ENCODE measurements at regions not wholly inside any gene's neighbourhood (a gene's known extent, or its start where the extent isn't known, plus 50 kb on each side); places are given as distances from the start of the nearest gene placed in this dataset.

DNA sequence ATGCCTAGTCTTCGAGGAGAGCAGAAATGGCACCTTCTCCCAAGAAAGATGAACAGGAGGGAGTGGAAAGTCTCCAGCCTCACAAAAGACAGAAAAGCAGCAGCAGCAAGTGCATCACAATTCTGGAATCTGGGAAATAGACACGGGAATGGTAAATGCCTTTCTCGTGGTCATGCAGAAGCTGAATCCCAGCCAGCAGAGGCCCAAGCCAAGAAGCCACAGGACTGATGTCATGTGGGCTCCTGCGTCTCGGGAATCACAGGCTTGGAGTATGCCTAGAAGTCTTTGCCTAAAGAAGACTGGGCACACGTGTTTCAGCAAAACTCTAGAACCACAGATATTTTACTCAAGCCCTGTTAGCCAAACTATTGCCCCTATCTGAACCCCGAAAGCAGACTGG is 260.3 kb upstream of the PLD5 start:
- peak overlapping the region in 10 of 11 experiments; percentile 16 to 71 (median 61); a peak in 17 of 22 replicates for H3K4me2 ChIP-seq
- H3K27ac ChIP-seq, result peak overlapping the region in 10 of 11 experiments; percentile 9 to 87 (median 77); a peak in 18 of 22 replicates
- TF ChIP-seq Cebpa-rat (IDR thresholded peaks at IDR 0.05), result no peak
- H3K4me3 ChIP-seq, result no peak overlapping the region
- H4K20me1 ChIP-seq, result no peaks in the 10 kb centered on the region
- H3K4me1 ChIP-seq, result peaks cover 12 to 48% (median 44%) of the 10 kb centered on the region in 10 experiments; a peak in 19 of 20 replicates
- no peaks in the 10 kb centered on the region for H3K27me3 ChIP-seq
- H3K36me3 ChIP-seq, result no peaks in the 10 kb centered on the region
- H3K9ac ChIP-seq, result peak overlapping the region in 7 of 11 experiments; percentile 38 to 75 (median 63); a peak in 14 of 22 replicates
- H3K9me3 ChIP-seq (replicated peaks in 1 of 11), result no peaks in the 10 kb centered on the region

DNA sequence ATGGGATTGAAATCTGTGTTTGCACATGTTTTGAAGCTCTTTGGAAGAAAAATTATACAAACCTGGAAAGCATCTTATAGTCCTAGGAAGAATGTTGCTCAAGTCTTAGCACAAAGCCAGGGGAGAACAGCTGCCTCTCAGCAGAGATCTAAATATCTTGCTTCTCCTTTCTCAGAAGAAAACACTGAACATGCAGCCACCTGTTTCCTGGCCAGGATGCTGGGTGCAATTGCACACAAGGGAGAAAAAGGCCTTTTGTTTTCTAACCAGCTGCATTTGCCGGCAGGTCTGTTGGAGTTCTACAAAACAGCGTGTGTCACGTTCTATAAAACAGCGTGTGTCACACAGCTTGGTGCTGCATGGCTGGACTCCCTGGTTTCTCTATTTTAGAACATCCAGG is 259.6 kb upstream of the PLD5 start:
- peak overlapping the region in 10 of 11 experiments; percentile 9 to 87 (median 78); a peak in 18 of 22 replicates for H3K27ac ChIP-seq

DNA sequence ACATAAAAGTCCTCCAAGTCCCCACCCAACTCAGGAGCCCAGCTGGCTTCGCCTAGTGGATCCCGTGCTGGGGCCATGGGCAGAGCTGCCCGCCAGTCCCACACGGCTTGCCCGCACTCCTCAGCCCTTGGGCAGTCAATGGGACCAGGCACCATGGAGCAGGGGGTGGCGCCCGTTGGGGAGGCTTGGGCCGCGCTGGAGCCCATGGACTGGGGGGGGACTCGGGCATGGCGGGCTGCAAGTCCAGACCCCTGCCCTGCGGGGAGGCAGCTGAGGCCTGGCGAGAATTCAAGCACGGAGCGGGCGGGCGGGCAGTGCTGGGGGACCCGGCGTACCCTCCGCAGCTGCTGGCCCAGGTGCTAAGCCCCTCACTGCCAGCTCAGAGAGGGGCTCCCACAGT is 249.8 kb upstream of the PLD5 start:
- no peaks in the 10 kb centered on the region for H3K27me3 ChIP-seq
- no peak overlapping the region for H3K4me3 ChIP-seq
- H3K4me2 ChIP-seq, result no peak overlapping the region
- peaks cover 7 to 17% (median 14%) of the 10 kb centered on the region in 11 experiments; a peak in 19 of 22 replicates for H3K9me3 ChIP-seq (replicated peaks in 1 of 11)
- H3K9ac ChIP-seq, result no peak overlapping the region
- no peaks in the 10 kb centered on the region; a peak in 1 of 22 replicates for H4K20me1 ChIP-seq
- TF ChIP-seq Cebpa-rat (IDR thresholded peaks at IDR 0.05), result no peak
- no peaks in the 10 kb centered on the region for H3K36me3 ChIP-seq
- no peak overlapping the region for H3K27ac ChIP-seq
- no peaks in the 10 kb centered on the region for H3K4me1 ChIP-seq

More for the DNA sequence above, 259.6 kb upstream of the PLD5 start:
- Histone ChIP-seq H4K20me1 (no peaks in the 10 kb centered on the region), H3K4me3 (no peak overlapping the region), H3K4me2 (peak overlapping the region in 9 of 11 experiments; percentile 24 to 71 (median 62); a peak in 18 of 22 replicates), H3K4me1 (peaks cover 12 to 41% (median 37%) of the 10 kb centered on the region in 10 experiments; a peak in 19 of 20 replicates), H3K9ac (peak overlapping the region in 8 of 11 experiments; percentile 28 to 75 (median 60); a peak in 15 of 22 replicates), H3K36me3 (no peaks in the 10 kb centered on the region), H3K9me3 (replicated peaks in 1 of 11) (no peaks in the 10 kb centered on the region), H3K27me3 (no peaks in the 10 kb centered on the region)
- TF ChIP-seq Cebpa-rat (IDR thresholded peaks at IDR 0.05), result peak in 7 of 11 experiments; percentile 64 to 89 (median 82); a peak in 13 of 22 replicates

DNA sequence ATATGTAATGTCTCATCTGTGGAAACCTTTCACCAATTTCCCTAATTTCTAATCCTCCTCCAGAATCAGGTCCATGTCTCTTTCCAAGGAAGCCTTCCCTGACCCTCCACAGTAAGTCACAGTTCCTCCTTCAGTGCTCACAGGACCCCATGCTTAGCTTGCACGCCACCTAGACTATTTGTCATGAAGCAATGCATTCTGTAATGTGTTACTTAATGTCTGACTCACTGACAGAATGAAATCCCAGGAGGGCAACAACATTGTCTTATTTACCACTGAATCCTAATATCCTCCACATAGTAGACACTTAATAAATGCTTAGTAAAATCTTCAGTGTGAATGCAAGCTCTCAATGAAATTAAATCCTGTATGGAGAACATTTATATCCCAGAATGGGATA is 245.9 kb upstream of the PLD5 start:
- H3K27ac ChIP-seq, result no peak overlapping the region
- H3K27me3 ChIP-seq, result no peaks in the 10 kb centered on the region
- TF ChIP-seq Cebpa-rat (IDR thresholded peaks at IDR 0.05), result no peak
- no peak overlapping the region for H3K4me2 ChIP-seq
- H3K4me1 ChIP-seq, result no peaks in the 10 kb centered on the region
- no peak overlapping the region for H3K9ac ChIP-seq
- H3K4me3 ChIP-seq, result no peak overlapping the region
- no peaks in the 10 kb centered on the region; a peak in 1 of 22 replicates for H4K20me1 ChIP-seq
- H3K36me3 ChIP-seq, result no peaks in the 10 kb centered on the region
- peaks cover 9 to 17% (median 14%) of the 10 kb centered on the region in 11 experiments; a peak in 19 of 22 replicates for H3K9me3 ChIP-seq (replicated peaks in 1 of 11)

DNA sequence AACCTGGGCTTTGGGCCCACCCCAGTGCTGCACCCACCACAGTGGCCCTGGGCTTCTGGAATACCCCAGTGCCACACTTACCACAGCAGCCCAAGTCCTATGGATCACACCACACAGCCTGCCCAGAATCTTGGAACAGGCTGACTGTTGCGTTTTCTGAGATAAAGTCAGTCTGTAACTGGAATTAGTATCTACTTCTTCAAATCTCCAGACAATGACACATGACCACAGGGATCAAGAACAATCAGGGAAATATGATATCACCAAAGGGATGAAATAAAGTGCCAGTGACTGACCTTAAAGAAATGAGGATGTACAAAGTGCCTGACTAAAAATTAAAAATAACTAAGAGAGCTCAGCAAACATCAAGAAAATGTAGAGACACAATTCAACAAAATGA is 239.7 kb upstream of the PLD5 start:
- H3K9me3 ChIP-seq (replicated peaks in 1 of 11), result peaks cover 0 to 25% (median 10%) of the 10 kb centered on the region in 11 experiments; a peak in 12 of 22 replicates
- H3K9ac ChIP-seq, result no peak overlapping the region
- no peaks in the 10 kb centered on the region for H3K4me1 ChIP-seq
- H3K4me3 ChIP-seq, result no peak overlapping the region
- no peaks in the 10 kb centered on the region for H3K36me3 ChIP-seq
- H3K27me3 ChIP-seq, result no peaks in the 10 kb centered on the region
- no peak overlapping the region for H3K27ac ChIP-seq
- TF ChIP-seq Cebpa-rat (IDR thresholded peaks at IDR 0.05), result no peak
- no peaks in the 10 kb centered on the region for H4K20me1 ChIP-seq
- H3K4me2 ChIP-seq, result no peak overlapping the region

DNA sequence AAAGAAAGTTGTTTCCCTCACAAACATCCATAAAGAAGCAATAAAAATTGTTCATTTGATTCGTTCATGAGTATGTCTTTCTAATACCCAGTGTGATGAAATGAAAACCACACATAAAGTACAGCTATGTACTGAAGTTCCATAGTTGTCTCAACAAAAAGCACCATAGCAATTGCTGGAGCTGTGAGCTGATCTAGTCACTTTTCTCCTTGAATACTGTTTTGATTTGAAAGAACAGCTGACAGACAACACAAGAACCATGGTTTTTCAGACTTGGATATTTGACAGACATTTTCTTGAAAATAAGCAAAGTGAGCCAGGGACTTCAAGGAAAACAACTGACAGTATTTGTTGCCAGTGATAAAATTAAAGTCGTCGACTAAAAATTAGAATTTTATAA is 237.1 kb upstream of the PLD5 start:
- no peak for TF ChIP-seq Cebpa-rat (IDR thresholded peaks at IDR 0.05)
- Histone ChIP-seq H3K9ac (no peak overlapping the region), H3K27ac (no peak overlapping the region), H3K4me1 (no peaks in the 10 kb centered on the region), H3K4me3 (no peak overlapping the region), H3K4me2 (no peak overlapping the region), H3K9me3 (replicated peaks in 1 of 11) (peaks cover 0 to 30% (median 16%) of the 10 kb centered on the region in 11 experiments; a peak in 15 of 22 replicates), H3K27me3 (no peaks in the 10 kb centered on the region), H3K36me3 (no peaks in the 10 kb centered on the region), H4K20me1 (no peaks in the 10 kb centered on the region)

DNA sequence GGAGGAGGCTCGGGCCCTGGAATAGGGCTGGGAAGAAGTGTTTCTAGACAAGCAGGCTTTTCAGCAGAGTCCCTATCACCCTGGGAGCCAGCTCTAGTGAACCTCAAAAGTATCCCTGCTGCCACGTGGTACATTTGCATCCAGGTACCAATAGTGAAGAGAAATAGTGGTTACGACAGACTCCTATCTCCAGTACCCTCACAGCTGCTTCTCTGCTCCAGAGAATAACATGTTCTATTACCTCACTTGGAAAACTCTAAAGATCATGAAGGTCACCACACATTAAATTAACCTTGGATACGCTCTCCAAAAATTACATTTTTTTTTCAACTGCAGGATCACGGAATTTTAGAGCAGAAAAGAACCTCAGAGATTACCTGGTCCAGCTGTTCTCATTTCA is 230.4 kb upstream of the PLD5 start:
- Histone ChIP-seq H4K20me1 (no peaks in the 10 kb centered on the region), H3K27ac (no peak overlapping the region), H3K36me3 (no peaks in the 10 kb centered on the region), H3K4me2 (no peak overlapping the region), H3K27me3 (no peaks in the 10 kb centered on the region), H3K4me3 (no peak overlapping the region), H3K9ac (no peak overlapping the region), H3K9me3 (replicated peaks in 1 of 11) (peaks cover 0 to 12% (median 7%) of the 10 kb centered on the region in 11 experiments; a peak in 9 of 22 replicates), H3K4me1 (no peaks in the 10 kb centered on the region)
- no peak for TF ChIP-seq Cebpa-rat (IDR thresholded peaks at IDR 0.05)

DNA sequence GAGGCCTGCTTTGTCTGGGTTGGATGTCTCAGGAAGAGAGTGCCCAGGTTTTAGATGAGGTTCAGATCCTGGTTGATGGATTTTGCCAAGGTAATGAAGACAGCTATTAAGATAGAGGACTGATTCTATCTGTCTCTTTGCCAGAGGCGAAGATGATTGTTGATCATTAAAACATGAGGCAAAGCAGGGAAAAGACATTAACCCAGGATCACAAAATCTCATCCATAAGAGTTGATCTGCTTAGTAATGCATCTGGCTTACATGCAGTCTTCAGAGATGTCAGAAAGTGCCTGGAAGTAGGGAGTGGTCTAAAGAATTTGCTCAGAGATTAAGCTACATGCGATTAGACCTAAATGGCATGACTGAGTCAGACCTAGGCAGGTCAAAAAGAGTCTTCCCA is 229.6 kb upstream of the PLD5 start:
- Histone ChIP-seq H3K9ac (no peak overlapping the region), H3K4me2 (no peak overlapping the region), H3K4me3 (no peak overlapping the region), H3K36me3 (no peaks in the 10 kb centered on the region), H4K20me1 (no peaks in the 10 kb centered on the region), H3K27me3 (no peaks in the 10 kb centered on the region), H3K9me3 (replicated peaks in 1 of 11) (peaks cover 0 to 12% (median 5%) of the 10 kb centered on the region in 11 experiments; a peak in 9 of 22 replicates), H3K27ac (no peak overlapping the region), H3K4me1 (no peaks in the 10 kb centered on the region)
- TF ChIP-seq Cebpa-rat (IDR thresholded peaks at IDR 0.05), result no peak

DNA sequence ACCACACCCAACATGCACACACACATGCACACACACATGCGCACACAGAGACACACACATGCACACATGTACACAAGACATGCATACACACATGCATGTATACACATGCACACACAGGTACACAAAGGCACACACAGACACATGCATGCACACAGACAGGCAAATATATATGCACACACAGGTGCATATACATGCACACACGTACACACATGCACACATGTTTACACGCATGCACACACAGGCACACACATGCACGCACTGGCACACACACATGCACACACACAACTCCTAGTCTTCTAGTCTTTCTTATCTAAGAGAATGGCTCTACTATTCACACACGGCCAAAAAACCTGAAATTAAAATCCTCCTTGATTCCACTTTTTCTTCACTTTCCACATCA is 222.7 kb upstream of the PLD5 start:
- no peaks in the 10 kb centered on the region for H3K27me3 ChIP-seq
- H3K4me3 ChIP-seq, result no peak overlapping the region
- no peak for TF ChIP-seq Cebpa-rat (IDR thresholded peaks at IDR 0.05)
- no peak overlapping the region for H3K27ac ChIP-seq
- no peaks in the 10 kb centered on the region for H3K36me3 ChIP-seq
- H3K9ac ChIP-seq, result no peak overlapping the region
- no peaks in the 10 kb centered on the region for H4K20me1 ChIP-seq
- H3K9me3 ChIP-seq (replicated peaks in 1 of 11), result no peaks in the 10 kb centered on the region
- H3K4me1 ChIP-seq, result no peaks in the 10 kb centered on the region
- H3K4me2 ChIP-seq, result no peak overlapping the region

DNA sequence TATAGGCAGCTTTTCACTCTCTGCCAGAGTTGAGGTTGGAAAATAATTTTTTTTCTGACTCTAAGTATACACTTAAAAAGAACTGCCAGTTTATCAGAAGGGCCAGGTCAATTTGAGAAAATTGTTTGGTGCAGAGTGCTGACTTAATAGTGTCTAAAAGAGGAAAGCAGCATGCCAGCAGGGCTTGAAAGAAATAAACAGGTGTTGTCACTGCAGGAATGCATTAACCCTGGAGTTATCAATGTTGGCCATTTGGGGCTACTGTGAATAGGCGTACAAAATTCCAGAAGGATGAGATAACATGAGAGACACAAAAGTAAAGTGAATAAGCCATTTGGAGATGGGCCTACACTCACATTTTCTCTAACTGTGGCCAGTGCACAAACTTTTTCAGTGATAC is 220.6 kb upstream of the PLD5 start:
- Histone ChIP-seq H3K27ac (no peak overlapping the region), H3K4me2 (no peak overlapping the region), H3K27me3 (no peaks in the 10 kb centered on the region), H3K4me1 (no peaks in the 10 kb centered on the region), H4K20me1 (no peaks in the 10 kb centered on the region), H3K9ac (no peak overlapping the region), H3K36me3 (no peaks in the 10 kb centered on the region), H3K9me3 (replicated peaks in 1 of 11) (peaks cover 3 to 12% (median 9%) of the 10 kb centered on the region in 11 experiments; a peak in 13 of 22 replicates), H3K4me3 (no peak overlapping the region)
- TF ChIP-seq Cebpa-rat (IDR thresholded peaks at IDR 0.05), result no peak

All from BLaER1 treated with 17β-estradiol and CSF1 and Interleukin-3, amounts not matched to agents 10 nM and 100 nM (cell line).